Gastroesophageal sphincter (tissue), 3 donors: ENCODE measurements at regions not wholly inside any gene's neighbourhood (a gene's known extent, or its start where the extent isn't known, plus 50 kb on each side); places are given as distances from the start of the nearest gene placed in this dataset.

ENCODE experiments used
- CTCF ChIP-seq, 4 experiments: fragments of 200-600 bp in 2 of 4; fragments of 450-650 bp in 2 of 4; sonication (generic) in 1 of 4; IDR thresholded peaks; one replicate each; pipeline ENCODE4 v1.5.1; 2017 to 2019; ENCODE audit warnings: antibody characterized with exemption in 4 of 4, mild to moderate bottlenecking in 2 of 4, moderate library complexity in 2 of 4
- EP300 ChIP-seq: sonication (generic); formaldehyde crosslinking; IDR thresholded peaks from one replicate; pipeline ENCODE4 v1.6.1; 2017; ENCODE audit warnings: antibody characterized with exemption, mild to moderate bottlenecking

- TF ChIP-seq EP300 (no peak), CTCF (IDR thresholded peaks at IDR 0.05) (no peak)
Observed at GRCh38 chr4:164115236-164115635, 620.7 kb downstream of the TMA16 start.
